Endometrium (tissue), 2 donors: ENCODE measurements at regions not wholly inside any gene's neighbourhood (a gene's known extent, or its start where the extent isn't known, plus 50 kb on each side); places are given as distances from the start of the nearest gene placed in this dataset.

Source experiments
- FAIRE-seq: peaks from 2 replicates; lab custom pipeline; 2012; peaks lifted over from hg19 to GRCh38; lab: Jason Lieb, UNC
- donor health status: control.
- donor health status: control.

DNA sequence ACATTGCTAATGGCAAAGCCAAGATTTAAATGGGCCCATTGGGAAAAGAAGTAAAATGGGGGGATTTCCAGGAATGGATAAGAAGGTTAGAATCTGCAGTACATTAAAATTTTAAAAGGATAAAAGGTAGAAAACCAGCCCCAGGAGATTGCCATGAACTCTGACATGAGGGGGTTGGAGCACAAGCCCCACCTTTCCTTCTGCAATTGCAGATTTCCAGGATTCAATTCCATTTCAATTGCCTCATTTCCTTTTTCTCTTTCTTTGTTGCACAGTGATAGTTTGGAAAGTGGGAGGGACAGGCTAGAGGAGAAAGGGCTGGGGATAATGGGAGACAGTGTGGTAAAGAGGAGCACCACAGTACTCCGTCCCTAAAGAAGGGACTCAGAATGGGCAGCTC lies 238.5 kb upstream of the RAB4A start:
- no peak for FAIRE-seq

DNA sequence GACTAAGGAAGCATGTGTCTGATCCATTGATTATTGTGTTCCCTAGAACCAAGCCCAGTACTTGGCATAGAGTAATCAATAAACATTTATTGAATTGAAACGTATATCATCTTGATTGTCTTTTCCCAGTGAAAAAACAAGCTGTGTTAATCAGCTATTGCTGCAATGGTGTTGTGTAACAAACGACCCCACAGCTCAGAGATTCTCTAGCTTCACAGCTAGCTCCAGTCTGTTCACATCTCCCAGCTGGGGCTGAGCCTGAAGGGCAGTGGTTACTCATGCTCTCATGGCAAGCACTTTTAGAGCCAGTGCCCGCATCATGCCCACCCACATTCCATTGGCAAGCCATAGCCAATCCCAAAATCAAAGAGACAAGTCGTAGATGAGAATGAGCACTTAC lies 237.4 kb upstream of the RAB4A start:
- FAIRE-seq: no peak

DNA sequence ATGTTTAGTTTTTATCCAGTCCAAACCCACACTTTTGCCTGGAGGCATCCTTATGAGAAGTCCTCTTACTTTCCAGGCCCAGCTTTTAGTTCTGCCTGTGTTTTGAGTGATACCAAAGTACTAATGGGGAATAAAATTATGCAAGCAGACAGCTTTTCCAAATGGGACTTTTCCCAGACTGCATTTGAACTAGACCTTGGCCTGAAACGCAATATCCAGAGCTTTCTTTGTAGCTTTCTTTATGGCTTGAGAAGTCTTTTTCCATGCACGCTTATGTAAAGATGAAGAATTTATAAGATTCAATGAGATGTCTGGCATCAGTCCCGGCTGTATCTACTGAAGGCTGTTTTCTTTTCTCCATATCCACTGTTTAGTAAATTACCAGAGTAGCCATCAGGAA lies 236.6 kb upstream of the RAB4A start:
- FAIRE-seq: no peak

DNA sequence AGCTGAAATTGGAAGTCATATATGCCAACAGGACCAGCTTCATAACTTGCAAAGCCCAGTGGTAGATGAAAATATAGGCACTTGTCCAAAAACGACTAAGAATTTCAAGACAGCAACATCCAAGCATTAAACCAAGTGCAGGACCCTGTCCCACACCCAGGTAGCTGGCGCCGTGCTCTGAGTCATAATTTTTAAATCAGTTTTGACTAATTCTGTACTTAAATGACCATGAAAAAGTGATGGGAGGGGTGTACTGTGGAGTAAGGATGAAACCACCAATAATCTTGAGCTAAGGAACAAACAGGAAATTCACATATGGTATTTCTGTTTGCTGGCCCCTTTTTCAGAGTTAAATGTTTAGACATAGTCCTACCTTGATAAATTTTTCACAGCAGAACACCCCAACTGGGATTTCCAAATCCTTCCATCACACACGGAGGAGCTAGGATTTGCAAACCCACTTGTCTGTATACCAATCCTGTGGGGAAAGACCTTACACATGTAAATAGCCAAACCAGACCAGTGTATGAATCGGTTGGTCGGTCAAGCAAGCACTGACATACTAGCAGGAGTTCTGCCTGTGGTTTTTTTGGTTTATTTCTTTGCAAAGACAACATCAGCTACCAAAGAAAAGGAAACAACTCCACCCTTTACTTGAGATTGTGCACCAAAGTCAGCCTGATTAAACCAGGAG lies 235.7 kb upstream of the RAB4A start:
- no peak for FAIRE-seq

DNA sequence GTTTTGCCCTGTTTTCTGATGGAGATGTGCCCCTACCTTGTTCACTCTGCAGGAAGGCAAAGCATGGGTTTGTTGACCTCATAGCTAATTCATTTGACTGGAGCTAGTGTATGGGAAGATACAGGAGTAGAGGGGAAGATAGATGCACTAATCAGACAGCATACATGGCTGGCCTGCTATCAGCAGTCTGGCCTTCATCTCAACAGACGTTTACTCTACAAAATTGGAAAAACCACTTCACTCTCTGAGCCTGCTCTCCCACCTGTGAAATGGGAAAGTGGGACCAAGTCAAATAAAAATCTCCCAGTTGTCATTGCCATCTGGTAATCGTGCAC lies 235.2 kb upstream of the RAB4A start:
- FAIRE-seq: no peak

DNA sequence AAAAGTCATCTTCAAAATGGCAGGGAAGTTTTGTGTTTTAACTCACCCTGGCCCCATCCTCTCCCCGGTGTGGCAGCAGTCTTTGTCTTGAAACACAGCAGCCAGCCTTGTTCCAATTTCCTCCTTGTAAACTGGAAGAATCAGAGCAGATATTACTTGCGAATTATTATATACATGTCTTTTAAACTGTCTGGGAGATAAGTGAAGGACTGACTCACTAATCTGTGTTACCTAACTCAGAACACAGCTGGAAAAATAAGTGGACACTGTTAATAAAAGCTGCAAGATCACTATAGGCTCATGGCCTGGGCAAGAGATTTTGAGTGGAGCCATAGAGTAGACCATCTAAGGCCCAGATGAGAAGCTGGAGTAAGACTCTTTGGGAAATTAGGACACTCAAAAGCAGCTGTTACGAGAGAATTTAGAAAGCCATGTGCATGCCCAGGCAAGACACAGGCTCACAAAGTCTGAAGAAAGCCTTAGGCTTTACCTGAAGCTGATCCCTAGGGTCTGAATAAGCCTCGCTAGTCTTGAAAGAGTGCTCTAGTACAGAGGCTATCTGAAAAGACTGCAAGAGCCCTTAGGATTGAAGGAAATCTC lies 233.0 kb upstream of the RAB4A start:
- FAIRE-seq: no peak

DNA sequence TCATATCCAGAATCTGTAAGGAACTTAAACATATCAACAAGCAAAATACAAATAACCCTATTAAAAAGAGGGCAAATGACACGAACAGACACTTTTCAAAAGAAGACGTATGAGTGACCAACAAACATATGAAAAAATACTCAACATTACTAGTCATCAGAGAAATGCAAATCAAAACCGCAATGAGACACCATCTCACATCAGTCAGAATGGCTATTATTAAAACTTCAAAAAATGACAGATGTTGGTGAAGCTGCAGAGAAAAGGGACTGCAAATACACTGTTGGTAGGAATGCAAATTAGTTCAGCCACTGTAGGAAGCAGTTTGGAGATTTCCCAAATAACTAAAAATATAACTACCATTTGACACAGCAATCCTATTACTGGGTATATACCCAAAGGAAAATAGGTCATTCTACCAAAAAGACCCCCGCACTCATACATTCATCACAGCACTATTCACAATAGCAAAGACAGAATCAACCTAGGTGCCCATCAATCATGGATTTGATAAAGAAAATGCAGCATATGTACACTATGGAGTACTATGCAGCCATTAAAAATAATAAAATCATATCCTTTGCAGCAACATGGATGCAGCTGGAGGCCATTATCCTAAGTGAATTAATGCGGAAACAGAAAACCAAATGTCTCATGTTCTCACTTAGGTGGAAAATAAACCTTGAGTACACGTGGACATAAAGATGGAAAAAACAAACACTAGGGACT lies 230.1 kb upstream of the RAB4A start:
- no peak for FAIRE-seq

DNA sequence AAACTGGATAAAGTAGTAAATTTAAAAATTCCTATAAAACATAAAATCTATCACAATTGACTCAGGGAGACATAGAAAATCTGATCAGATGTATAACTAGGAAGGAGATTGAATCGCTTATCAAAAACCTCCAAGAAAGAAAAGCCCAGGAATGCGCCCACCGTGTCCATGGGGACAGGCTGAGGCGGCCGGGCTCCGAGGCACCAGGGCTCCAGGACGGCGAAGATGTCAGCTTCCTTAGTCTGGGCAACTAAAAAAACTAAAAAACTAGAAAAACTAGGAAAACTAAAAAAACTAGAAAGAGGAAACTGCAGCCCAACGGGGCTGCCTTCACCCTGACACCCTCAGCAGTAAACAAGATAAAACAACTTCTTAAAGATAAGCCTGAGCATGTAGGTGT lies 229.0 kb upstream of the RAB4A start:
- FAIRE-seq: no peak

DNA sequence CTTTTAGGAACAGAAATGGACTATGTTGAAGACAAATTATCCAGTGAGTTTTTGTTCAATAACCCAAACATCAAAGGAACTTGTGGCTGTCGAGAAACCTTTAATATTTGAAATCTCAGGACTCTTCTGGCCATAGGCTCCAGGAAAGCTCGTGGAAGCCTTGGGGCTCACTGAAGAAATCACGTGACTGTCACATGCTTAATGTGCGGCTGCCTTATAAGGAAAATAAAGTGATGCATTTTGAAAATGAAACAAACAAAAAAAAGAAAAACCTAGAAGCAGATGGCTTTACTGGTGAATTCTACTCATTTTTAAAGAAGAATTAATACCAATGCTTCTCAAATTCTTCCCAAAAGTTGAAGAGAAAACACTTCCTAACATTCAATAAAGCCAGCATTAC lies 228.4 kb upstream of the RAB4A start:
- FAIRE-seq: no peak

DNA sequence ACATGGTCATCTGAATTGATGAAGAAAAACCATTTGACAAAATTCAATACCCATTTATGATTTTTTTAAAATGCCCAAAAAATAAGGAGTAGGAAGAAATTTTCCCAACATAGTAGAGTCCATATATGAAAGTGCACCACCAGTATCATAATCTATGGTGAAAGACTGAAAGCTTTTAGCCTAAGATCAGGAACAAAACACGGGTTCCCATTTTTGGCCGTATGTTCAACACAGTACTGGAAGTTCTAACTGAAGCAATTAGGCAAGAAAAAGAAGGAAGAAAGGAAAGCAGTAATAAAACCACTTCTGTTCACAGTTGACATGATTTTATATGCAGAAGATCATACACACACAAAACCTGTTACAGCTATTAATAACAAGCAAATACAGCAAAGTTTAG lies 227.8 kb upstream of the RAB4A start:
- FAIRE-seq: no peak

DNA sequence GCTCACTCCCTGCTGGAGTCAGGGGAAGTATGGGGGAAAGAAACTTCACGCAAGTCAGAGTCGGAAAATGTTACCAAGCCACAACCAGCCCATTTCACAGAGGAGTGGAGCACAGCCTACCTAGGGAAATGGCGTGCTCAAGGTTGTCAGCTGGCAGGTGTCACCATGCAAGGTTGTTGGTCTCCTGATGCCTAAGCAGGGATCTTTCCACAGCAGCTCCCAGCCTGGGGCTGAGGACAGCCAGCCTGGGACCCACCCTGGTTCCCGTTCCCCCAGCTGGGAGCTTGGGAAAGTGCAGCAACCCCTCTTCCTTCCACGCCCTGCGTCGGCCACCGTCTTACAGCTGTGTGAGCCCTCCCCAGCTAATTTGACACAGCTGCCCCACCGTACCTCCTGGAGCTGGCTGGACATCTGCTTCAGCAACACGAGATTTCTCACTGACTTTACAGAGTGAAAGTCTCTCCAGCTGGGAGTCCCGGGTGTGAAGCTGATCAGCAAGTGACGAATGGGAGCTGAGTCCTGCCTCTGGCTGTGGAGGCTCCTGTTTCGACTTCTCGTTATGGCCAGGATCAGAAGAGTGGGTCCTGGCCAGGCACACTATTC lies 224.6 kb upstream of the RAB4A start:
- no peak for FAIRE-seq

DNA sequence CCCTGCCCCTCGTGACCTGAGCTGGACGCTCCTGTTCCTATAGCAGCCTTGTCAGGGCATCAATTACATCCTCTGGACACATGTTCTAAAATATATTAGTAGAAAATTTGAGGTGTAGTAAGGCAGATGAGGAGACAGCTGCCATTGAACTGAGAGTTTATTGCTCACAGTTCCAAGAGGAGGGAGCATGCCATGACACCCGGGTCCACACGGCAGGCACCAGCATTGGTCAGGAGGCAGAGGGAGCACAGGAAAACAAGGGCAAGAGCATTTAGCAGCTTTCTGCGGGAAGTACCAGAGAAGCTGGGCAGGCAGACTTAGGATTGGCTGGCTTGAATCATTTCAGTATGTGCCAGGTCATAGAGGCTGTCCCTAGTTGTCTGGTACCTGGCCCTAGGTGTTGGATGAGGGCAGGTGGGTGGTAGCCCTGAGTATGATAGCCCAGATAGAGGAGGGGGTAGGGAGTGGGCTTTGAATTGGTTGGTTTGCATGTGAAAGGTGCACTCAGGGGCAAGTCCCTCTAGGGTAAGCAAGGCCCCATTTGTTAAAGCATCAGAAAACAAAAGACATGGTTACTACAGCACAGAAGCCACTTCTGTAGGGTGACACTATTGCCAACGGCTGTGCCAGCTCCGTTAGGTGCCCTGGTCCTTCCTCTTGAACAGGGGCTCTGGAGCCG lies 223.6 kb upstream of the RAB4A start:
- FAIRE-seq: no peak

DNA sequence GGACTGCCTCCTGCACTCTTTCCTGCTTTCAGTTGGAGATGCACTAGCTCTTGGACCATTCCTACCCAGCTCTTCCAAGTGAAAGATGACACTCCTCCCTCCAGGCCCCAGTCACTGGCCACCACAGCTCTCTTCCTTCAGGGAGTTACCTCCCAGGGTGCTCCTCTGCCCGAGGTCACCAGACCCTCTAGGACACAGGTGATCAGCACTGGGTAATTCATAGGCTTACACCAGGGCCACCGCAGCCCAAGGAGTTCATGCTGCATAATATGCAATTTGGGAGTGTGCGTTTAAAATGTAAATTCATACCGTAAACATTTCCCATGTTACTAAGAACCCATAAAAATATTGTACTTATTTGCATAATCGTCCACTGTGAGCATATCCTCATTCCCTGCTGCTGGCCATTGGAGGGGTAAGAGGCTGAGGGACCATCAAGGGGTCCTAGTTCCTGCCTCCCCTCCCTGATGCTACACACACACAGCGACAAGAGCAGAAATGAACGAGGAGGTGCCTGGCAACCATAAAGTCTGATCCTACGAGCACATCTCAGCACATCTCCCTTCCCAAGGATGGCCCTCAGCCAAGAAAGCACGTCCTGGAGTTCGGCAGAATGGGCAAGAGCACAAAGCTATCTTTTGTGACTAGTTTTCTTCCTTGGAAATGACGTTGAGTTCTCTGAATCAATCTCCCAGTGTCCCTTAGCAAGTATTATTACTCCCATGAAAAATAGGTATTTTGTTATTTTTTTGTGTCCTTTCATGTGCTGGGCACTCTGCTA lies 222.9 kb upstream of the RAB4A start:
- FAIRE-seq: no peak

DNA sequence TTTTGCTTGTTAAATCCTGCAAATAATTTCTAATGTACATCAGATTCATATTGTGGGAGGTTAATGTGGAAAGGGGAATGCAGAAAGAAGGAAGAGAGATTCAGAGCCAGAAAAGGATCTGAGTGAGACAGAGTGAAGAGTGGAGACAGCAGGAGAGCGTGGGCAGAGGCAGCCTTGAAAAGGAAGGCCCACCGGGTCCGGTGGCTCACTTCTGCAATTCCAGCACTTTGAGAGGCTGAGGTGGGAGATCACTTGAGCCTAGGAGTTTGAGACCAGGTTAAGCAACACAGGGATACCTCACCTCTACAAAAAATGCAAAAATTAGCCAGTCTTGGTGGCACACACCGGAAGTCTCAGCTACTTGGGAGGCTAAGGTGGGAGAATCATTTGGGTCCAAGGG lies 222.0 kb upstream of the RAB4A start:
- no peak for FAIRE-seq

DNA sequence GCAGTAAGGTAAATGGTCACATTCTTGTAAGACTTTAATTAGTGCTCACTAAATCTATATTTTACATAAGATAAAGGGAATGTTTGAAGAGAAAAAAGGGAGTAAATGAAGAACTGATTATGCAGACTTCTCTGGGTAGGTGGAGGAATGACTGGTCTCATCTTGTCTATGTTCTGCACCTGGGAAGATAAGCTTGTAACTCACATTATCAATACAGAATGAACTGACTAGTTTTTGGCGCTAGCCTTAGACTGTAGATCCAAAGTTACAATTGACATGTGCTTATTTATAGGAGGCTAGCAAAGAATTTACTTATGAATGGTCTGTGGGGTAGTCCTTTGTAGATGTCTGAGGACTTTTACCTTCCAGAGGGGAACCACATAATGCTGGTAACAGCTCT lies 214.9 kb upstream of the RAB4A start:
- no peak for FAIRE-seq

DNA sequence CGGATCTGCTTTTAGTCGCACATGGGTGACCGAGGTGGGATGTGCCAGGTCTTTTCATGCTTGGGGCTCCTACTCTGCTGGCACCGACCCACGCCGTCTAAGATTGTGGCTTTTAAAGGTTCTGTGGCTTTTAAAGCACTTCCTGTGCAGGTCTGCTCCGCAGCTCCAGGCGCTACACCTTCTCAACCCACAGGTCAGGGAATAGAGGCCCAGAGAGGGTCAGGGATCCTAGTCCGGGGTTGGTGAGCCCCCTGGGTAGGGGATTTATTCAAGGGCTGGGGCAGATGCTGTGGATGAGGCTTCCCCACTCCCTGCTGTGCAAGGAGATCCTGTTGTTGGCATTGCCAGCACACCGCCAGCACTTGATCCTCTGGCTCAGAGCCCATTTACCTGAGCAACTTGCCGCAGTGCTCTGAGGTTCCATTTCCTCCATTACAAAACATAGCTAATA lies 212.8 kb upstream of the RAB4A start:
- FAIRE-seq: no peak

DNA sequence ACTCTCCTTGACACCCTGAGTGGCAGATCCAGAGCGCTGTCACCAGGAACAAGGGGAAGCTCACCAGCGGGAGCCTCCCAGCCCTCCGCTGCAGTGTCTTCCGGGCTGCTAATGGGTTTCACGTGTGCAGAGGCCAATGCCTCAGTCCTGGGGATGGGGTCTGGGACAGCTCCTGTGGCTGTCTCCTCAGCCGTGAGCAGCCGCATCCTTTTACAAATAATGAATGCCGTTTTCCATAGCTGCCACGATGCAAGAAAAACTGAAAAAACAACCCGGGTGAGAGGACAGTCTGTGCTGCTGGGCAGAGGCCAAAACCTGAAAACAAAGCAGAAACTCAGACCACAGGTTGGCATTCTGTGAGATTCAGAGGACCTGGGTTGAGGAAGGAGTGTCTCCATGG lies 212.2 kb upstream of the RAB4A start:
- FAIRE-seq: no peak

DNA sequence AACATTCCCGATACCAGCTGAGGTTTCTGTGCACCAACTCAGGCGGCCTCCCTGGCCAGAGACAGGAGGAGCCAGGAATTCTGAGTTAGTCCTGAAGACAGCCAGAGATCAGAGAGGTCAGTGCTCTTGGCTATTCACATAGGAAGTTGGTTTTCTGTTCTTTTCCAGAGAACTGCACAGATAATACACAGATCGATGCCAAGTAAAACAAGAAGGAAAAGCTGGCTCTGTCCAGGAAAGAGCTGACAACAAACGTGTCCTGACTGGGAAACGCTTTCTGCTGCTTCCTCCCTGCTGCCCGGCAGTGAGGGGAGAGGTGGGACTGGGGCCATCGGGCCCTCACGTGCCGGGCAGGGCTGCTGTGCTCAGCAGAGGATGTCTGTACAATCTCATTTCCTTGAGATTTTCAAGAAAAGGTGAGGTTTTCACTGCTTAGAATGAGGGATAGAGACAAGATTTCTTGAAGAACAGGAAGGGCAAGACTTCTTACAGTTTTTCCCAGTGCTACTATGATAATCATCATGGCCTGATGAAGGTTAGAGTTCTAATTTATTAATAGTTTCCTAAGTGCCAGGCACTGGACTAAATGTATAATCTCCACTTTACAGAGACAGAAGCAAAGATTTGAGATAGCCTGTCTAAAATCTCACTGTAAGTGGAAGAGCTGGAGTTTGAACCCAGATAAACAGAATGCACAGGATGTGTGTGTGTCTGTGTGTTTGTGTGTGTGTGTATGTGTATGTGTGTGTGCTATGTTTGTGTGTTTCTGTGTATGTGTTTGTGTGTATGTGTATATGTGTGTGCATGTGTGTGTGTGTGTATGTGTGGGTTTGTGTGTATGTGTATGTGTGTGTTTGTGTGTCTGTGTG lies 211.0 kb upstream of the RAB4A start:
- FAIRE-seq: no peak

DNA sequence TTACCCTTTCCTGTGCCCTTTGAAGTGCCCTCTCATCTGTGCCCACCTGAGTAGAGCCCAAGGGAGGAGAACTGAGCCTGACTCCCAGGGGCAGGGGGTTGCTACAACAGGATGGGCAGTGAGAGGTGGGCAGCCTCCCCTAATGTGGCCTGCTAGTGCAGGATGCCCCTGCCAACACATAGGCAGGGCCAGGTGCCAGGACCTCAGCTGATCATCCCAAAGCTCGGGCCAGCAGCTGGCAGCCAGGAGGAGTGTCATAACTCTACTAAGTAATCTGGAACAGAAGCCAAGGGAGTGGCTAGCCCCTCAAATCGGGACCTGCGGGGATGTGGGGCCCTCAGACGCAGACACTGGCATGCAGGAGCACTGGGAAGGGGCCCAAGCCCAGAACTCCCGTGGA lies 208.8 kb upstream of the RAB4A start:
- FAIRE-seq: no peak

DNA sequence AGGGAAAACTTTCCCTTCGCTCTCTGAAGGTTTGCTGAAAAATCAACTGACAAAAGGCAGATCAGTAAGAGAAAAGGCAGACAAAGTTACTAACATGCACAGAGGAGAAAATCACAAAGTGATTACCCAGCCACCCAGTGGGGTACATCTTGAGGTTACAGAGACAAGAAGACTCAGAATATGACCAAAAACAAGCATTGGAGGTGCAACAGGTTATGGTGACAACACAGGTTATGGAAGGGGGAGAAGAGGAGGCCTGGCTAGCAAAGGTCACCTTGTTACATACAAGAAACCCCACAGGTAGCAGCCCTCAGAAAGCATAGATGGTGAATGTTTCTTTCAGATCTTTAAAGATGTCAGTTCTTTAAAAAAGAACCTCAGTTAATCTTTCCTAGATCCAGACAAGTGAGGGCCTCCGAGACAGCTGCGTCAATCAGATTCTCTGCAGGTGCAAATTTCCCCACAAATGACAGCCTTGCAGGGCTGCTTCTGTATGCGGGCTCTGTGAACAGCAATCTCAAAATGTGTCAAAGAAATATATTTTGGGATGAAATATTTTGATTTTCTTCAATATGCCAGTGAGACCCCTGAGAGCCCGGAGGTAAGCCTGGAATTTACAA lies 207.6 kb upstream of the RAB4A start:
- FAIRE-seq: no peak
